OCI-M1 (cell line): ENCODE measurements at regions not wholly inside any gene's neighbourhood (a gene's known extent, or its start where the extent isn't known, plus 50 kb on each side); places are given as distances from the start of the nearest gene placed in this dataset.

Experiments used
- DNase-seq: peaks from one replicate; lab custom pipeline; 2025; lab: John Stamatoyannopoulos, UW

- DNase-seq: no peak
Measured at GRCh38 chr5:84685121-84685894, 300.6 kb upstream of the EDIL3 start.

GRCh38 chr5:84683594-84683993, 298.9 kb upstream of the EDIL3 start:
- no peak for DNase-seq

GRCh38 chr5:84682531-84682930, 297.9 kb upstream of the EDIL3 start:
- no peak for DNase-seq

GRCh38 chr5:84680908-84681307, 296.2 kb upstream of the EDIL3 start:
- DNase-seq: no peak

GRCh38 chr5:84673785-84674184, 289.1 kb upstream of the EDIL3 start:
- DNase-seq: peak; percentile 26

- DNase-seq: no peak
Measured at GRCh38 chr5:84667576-84667975, 282.9 kb upstream of the EDIL3 start.

- DNase-seq: no peak
Measured at GRCh38 chr5:84650429-84650828, 265.7 kb upstream of the EDIL3 start.

GRCh38 chr5:84647581-84647980, 262.9 kb upstream of the EDIL3 start:
- no peak for DNase-seq

- DNase-seq: no peak
Measured at GRCh38 chr5:84642795-84643194, 258.1 kb upstream of the EDIL3 start.

- no peak for DNase-seq
Measured at GRCh38 chr5:84642324-84642723, 257.6 kb upstream of the EDIL3 start.

GRCh38 chr5:84637662-84638375, 253.1 kb upstream of the EDIL3 start:
- DNase-seq: no peak

- DNase-seq: no peak
Measured at GRCh38 chr5:84635235-84636055, 250.8 kb upstream of the EDIL3 start.

- no peak for DNase-seq
Measured at GRCh38 chr5:84634256-84634655, 249.6 kb upstream of the EDIL3 start.

GRCh38 chr5:84632418-84632817, 247.7 kb upstream of the EDIL3 start:
- DNase-seq: no peak

GRCh38 chr5:84628918-84629317, 244.2 kb upstream of the EDIL3 start:
- no peak for DNase-seq

- peak; percentile 87 for DNase-seq
Measured at GRCh38 chr5:84623019-84623418, 238.3 kb upstream of the EDIL3 start.

- peak; percentile 69 for DNase-seq
Measured at GRCh38 chr5:84622461-84622860, 237.8 kb upstream of the EDIL3 start.

- no peak for DNase-seq
Measured at GRCh38 chr5:84618262-84618661, 233.6 kb upstream of the EDIL3 start.

GRCh38 chr5:84614906-84615305, 230.2 kb upstream of the EDIL3 start:
- DNase-seq: no peak

- DNase-seq: no peak
Measured at GRCh38 chr5:84606784-84607183, 222.1 kb upstream of the EDIL3 start.

GRCh38 chr5:84605241-84605640, 220.6 kb upstream of the EDIL3 start:
- no peak for DNase-seq

GRCh38 chr5:84603568-84604185, 219.0 kb upstream of the EDIL3 start:
- DNase-seq: peak; percentile 9
